Effector CD8-positive, alpha-beta T cell (primary cell): ENCODE measurements at regions not wholly inside any gene's neighbourhood (a gene's known extent, or its start where the extent isn't known, plus 50 kb on each side); places are given as distances from the start of the nearest gene placed in this dataset.

Experiments
- DNase-seq: peaks from one replicate; lab custom pipeline; 2025; lab: John Stamatoyannopoulos, UW

GRCh38 chr9:27870404-27870803 is 297.1 kb upstream of the C9orf72 start:
- no peak for DNase-seq

GRCh38 chr9:27880156-27880555 is 306.9 kb upstream of the C9orf72 start:
- no peak for DNase-seq

- DNase-seq: no peak
Observed at GRCh38 chr9:27880635-27881034, 307.4 kb upstream of the C9orf72 start.

GRCh38 chr9:27888661-27889295 is 315.5 kb upstream of the C9orf72 start:
- DNase-seq: no peak

GRCh38 chr9:27924502-27924901 is 351.2 kb upstream of the C9orf72 start:
- no peak for DNase-seq

- DNase-seq: no peak
Observed at GRCh38 chr9:27925815-27926214, 352.5 kb upstream of the C9orf72 start.

GRCh38 chr9:27929841-27930240 is 356.6 kb upstream of the C9orf72 start:
- no peak for DNase-seq

- no peak for DNase-seq
Observed at GRCh38 chr9:27933210-27934025, 360.1 kb upstream of the C9orf72 start.

GRCh38 chr9:27934471-27934870 is 361.2 kb upstream of the C9orf72 start:
- no peak for DNase-seq

- no peak for DNase-seq
Observed at GRCh38 chr9:27939186-27939585, 365.9 kb upstream of the C9orf72 start.

- no peak for DNase-seq
Observed at GRCh38 chr9:27940535-27940934, 367.3 kb upstream of the C9orf72 start.

- DNase-seq: no peak
Observed at GRCh38 chr9:27943501-27943900, 370.2 kb upstream of the C9orf72 start.

- DNase-seq: no peak
Observed at GRCh38 chr9:27945386-27945785, 372.1 kb upstream of the C9orf72 start.

- DNase-seq: no peak
Observed at GRCh38 chr9:27950382-27950781, 377.1 kb upstream of the C9orf72 start.

- DNase-seq: no peak
Observed at GRCh38 chr9:27954858-27955257, 381.6 kb upstream of the C9orf72 start.

GRCh38 chr9:27963836-27964235 is 390.6 kb upstream of the C9orf72 start:
- DNase-seq: no peak

GRCh38 chr9:27967210-27967609 is 393.9 kb upstream of the C9orf72 start:
- no peak for DNase-seq

GRCh38 chr9:27977931-27978330 is 404.6 kb upstream of the C9orf72 start:
- DNase-seq: no peak

- no peak for DNase-seq
Observed at GRCh38 chr9:27985714-27986113, 412.4 kb upstream of the C9orf72 start.

- DNase-seq: no peak
Observed at GRCh38 chr9:27990524-27990923, 417.2 kb upstream of the C9orf72 start.

- no peak for DNase-seq
Observed at GRCh38 chr9:27991221-27991620, 417.9 kb upstream of the C9orf72 start.

GRCh38 chr9:28001096-28001495 is 427.8 kb upstream of the C9orf72 start:
- DNase-seq: no peak

GRCh38 chr9:28004900-28005299 is 431.6 kb upstream of the C9orf72 start:
- DNase-seq: no peak

- DNase-seq: no peak
Observed at GRCh38 chr9:28005779-28006178, 432.5 kb upstream of the C9orf72 start.
